Right forelimb (tissue), 1 donor: ENCODE measurements at regions not wholly inside any gene's neighbourhood (a gene's known extent, or its start where the extent isn't known, plus 50 kb on each side); places are given as distances from the start of the nearest gene placed in this dataset.

Experiments used
- DNase-seq: peaks from one replicate; pipeline ENCODE4 v3.0.0-alpha.2; 2018

DNA sequence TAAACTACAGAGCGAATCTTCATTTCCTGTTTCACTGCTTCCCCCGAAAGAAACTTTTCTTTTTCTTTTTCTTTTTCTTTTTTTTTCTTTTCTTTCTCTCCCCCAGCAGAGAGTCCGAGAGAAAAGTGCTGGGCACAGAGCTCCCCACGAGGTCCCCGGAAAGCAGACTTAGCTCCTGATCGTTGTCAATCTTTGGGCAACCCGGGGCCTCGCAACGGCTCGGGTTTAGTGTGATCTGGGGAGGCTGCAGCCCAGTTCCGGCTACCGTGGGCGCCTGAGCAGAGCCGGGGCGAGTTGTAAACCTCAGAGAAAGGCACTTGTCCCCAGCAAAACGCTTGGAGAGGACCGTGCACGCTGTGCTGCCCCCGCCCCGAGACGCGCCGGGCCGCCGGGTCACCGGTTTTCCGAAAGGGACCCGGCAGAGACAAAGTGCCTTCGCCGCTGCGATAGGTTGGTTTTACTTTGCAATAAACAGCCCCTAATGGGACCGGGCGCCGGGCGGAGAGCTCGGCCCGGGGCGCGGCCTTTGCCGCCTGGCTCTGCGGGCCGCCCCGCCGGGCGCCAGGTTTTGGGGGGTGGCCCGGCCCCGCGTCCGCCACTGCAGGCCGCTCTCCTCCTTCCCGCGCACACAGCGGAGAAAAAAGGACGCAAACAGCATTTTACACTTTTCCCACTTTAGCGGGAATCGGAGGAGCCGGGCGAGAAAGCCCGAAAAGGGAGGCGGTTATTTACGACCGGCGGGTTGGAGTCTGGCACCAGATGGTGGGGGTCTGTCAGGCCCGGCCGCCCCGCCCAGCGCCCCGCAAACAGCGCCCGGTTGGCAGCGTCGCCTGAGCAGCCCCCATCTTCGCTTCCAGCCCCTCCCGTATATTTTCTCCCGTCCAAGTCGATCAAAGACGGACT is 136.0 kb downstream of the INSIG2 start:
- peak; percentile 70 for DNase-seq

DNA sequence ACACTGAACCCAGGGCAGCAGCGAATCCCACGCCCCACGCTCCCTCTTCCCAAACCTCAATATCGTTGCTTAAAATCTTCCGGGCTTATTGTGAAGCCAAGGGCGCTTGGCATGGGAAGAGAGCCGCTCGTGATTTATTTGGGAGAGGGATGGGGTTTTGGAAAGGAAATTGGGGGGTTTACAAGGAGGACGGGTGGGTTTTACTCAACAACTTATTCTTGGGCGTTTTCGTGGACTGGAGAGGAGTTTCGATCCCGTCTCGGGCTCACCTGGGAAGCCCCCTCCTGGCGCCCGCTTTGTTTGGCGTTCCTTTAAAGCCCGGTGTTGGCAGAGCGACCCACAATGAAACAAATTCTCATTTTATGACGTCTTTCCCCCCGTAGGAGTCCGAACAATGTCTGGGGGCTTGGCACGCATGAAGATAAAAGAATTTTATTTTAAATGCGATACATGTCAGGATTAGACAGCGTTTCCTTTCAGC is 135.3 kb downstream of the INSIG2 start:
- peak; percentile 69 for DNase-seq

DNA sequence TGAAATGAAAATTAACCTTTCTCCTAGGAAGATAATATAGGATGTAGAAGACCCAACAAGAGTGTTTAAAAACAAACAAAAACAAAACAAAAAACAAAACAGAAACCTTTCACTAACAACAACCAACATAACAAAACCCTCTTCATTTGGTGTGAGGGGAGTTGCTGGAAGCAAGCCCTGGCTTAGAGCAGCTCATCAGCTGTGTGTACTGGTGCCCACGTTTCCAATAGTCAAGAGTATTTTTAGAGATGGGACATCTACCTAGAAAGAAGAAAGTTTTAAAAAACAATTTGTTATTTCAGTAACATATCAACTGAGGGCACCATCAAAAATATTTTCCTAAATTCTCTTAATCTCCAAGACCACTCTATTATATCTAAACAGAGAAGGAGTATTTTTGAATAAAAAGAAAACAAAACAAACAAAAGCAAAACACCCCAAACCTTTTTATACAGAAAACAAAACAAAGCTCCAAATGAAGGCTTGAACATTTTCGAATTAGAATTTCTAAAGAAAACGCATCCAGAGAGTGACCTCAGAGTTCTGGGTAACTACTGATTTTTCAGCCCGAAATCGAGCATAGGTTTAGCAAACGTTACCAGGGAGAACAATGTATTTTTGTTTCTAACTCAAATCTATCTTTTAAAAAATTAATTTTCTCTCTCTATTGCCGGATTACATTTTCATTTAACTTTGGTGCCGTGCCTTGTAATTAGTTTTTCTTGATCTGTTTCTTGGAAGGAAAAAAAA is 134.6 kb downstream of the INSIG2 start:
- no peak for DNase-seq

DNA sequence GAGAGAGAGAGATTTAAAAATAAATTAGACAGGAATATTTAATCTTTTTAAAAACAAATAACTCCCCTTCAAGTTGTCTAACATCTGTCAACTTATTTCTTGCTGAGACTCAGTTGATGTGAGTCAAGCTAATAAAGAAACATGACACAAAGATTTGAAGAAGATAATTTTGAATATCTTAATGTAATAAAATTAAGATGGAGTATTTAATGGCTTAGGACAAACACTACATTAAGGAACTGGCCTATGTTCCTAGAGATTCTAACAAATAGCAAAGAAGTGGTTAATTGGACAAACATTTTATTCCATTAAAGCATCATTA is 134.0 kb downstream of the INSIG2 start:
- no peak for DNase-seq

DNA sequence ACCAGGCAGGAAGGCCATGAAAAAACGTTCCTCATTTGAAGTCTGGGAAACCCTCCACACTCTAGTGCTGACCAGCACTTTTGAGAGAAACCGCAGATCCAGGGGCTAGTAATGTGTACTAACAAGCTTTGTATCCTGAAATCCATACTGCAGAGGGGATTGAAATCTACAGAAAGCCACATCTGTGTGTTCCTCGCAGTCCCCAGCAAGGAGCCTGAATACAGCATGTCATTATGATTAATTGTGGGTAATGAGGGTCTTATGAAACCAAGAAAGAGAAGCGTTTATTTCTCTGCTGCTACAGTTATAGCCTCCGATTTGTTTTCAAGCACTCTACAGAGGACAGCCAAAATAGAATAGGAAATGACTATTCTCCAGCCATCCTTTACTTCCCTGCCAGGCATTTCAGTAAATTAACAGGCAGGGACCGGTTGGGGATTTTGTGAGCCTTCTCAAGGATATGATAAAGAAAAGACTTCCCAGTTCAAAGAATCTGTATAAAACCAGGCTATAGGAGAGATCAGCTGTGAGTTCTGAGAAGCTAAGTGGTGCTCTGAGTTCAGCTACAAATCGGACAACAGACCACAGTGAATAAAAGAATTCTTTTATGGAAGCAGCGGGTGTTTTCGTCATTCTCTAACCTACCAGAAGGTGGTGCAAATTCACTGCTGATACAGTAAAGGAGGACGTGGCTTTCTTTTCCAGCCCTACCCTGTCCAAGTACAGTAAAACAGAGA is 133.4 kb downstream of the INSIG2 start:
- DNase-seq: no peak

- DNase-seq: no peak
Measured at GRCh38 chr2:118219611-118220010, 131.3 kb downstream of the INSIG2 start.

DNA sequence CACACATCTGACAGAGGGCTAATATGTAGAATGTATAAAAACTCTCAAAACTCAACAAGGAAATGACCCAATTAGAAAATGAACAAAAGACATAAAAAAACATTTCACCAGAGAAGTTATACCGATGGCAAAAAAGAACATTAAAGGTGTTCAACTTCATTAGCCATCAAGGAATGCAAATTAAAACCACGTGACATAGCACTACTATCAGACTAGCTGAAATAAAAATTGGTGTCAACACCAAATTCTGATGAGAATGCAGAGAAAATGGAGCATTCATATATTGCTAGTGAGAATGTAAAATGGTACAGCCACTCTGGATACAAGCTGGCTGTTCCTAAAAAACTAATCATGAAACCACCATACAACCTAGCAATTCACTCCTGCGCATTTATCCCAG is 128.0 kb downstream of the INSIG2 start:
- DNase-seq: no peak

- DNase-seq: no peak
Measured at GRCh38 chr2:118209727-118210126, 121.5 kb downstream of the INSIG2 start.

- DNase-seq: no peak
Measured at GRCh38 chr2:118207889-118208288, 119.6 kb downstream of the INSIG2 start.

GRCh38 chr2:118202707-118203303 is 114.5 kb downstream of the INSIG2 start:
- peak; percentile 63 for DNase-seq

- no peak for DNase-seq
Measured at GRCh38 chr2:118198268-118198667, 110.0 kb downstream of the INSIG2 start.

DNA sequence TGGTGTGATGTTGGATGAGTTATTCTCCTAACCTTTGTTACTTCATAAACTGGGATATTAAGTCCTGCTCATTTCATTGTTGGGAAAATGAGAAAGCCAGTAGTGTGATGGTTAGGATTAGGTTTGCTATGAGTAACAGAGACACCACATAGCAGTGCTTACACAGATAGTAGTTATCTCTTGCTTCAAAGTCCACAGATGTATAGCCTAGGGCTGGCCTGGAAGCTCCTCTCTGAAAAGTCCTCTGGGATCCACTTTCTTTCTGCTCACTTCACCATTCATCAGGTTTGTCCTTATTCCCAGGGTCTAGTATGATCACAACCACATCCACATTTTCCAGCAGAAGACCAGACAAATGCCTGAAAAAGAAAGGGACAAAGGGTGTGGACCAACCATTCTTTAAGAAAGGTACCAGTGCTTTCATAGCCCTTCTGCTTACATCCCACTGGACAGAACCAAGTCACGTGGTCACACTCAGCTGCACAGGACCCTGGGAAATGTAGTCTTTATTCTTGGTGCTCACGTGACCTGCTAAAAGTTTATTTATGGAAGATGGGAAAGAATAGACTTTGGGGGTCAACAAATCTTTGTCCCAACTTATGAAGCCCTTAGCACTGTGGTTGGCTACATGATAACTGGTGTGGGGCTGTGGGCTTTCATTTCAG is 108.9 kb downstream of the INSIG2 start:
- no peak for DNase-seq

DNA sequence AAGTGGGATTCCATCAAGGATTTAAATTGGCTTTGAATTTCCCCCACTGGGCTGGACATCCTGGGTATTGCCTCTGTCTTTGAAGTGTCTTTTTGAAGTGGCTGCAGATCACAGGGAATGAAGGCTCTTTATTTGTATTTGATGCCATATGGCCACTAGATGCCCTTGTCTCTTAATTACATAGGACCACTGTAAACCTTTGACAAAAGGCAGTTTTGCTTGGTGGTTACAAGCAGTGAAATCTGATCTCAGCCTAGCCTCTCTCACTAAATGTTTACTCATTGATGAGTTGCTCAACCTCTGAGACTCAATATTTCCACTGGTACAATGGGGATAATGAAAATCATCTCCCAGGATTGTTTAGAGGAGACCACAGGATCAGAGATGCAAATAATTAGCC is 102.2 kb downstream of the INSIG2 start:
- no peak for DNase-seq

- DNase-seq: no peak
Measured at GRCh38 chr2:118186858-118187254, 98.6 kb downstream of the INSIG2 start.

DNA sequence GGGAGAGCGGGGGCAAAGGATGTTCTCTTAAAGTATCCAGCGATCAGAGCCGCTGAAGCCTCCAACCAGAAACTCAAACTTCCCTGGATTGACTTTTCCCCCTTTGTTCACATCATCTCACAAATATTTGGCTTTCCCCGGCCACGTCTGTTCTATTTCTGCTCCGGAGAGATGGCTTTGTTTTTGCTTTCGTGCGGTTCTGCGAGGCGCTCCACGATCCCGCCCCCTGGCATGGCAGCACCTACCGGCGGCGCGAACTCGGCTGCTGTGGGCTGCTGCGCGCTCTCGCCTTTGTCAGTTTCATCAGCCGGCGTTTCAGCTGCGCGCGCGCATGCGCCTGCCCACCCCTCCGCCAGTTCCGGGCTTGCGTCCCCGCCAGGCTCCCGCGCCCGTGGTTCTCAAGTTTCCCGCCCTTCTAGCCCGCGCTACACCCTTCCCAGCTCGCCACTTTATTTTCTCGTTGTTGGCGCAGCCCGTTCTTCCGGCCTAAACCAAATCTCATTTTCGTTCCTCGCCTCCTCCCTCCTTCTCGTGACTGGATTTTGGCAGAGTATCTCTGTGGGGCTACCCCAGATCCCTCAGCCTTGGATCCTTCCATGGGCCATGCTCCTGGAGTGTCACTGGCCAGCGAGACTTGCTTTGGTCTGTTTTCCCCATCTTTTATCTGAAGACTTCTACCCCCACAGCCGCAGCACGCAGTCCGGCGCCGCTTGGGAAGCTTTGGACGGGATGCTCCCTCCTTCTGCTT is 98.0 kb downstream of the INSIG2 start:
- DNase-seq: peak; percentile 91

- DNase-seq: peak; percentile 77
Measured at GRCh38 chr2:118185210-118186109, 97.2 kb downstream of the INSIG2 start.

GRCh38 chr2:118183381-118183780 is 95.1 kb downstream of the INSIG2 start:
- no peak for DNase-seq

DNA sequence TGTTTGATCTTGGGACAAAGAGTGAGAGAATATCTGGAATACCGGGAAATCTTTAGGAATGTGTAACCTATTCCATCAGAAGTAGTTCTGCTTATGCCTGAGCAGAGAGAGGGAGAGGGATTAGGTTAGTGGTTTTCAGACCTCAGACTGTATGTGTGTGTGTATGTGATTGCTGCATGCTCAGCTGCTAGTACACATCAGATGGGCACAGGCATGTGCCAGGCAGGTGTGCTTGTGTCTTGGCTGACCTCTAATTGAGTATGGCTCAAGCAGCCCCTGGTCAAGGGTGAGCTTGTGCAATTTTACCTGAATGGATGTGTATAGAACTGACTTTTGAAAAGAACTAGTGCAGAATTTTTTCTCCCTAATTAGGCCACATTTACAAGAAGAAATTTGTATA is 91.2 kb downstream of the INSIG2 start:
- no peak for DNase-seq

DNA sequence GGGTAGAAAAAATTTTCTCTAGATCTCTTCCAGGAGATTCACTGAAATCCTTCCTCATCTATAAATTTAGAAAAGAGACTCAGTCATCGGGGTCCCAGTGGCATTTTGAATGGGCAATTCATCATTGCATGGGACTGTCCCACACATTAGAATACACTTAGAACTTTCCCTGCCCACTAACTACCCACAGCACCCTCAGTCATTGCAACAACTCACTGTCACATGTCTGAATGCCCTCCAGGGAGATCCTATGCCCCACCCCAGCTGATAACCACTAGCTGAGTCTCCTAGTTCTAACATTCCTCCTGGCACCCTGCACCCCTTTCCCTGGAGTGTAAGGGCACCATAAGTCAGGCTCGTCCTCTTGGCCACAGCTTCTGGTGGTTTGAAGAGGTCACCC is 89.6 kb downstream of the INSIG2 start:
- DNase-seq: no peak

- no peak for DNase-seq
Measured at GRCh38 chr2:118177318-118177717, 89.0 kb downstream of the INSIG2 start.

DNA sequence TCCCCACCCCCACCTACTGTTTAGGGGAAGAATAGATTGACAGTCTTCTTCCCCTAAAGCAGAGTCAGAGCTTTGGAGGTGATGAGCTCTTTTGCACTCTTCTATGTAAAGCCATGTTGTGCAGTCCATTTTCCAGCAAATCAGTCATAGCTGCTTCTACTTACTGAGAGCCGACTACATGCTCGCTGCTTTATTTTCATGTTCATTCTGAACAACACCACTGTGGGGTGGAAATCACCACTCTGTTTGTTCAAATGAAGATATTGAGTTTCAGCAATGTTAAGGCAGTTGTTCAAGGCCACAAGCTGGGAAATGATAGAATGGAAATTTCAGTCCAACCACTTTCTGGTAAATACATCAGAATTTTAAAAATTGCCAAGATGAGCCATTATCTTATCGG is 88.3 kb downstream of the INSIG2 start:
- DNase-seq: no peak
